ENCODE measurements at regions not wholly inside any gene's neighbourhood (a gene's known extent, or its start where the extent isn't known, plus 50 kb on each side); places are given as distances from the start of the nearest gene placed in this dataset.

- DNase-seq, result no peak
Measured at GRCh38 chr4:138014590-138015288, 227.4 kb downstream of the SLC7A11 start.

GRCh38 chr4:138013625-138014024 is 228.5 kb downstream of the SLC7A11 start:
- no peak for DNase-seq

GRCh38 chr4:138010639-138011038 is 231.5 kb downstream of the SLC7A11 start:
- DNase-seq, result no peak

- DNase-seq, result no peak
Measured at GRCh38 chr4:138007572-138007971, 234.6 kb downstream of the SLC7A11 start.

GRCh38 chr4:138005486-138005885 is 236.7 kb downstream of the SLC7A11 start:
- no peak for DNase-seq

GRCh38 chr4:138003248-138003647 is 238.9 kb downstream of the SLC7A11 start:
- DNase-seq, result no peak

- no peak for DNase-seq
Measured at GRCh38 chr4:137998666-137999429, 243.3 kb downstream of the SLC7A11 start.

- no peak for DNase-seq
Measured at GRCh38 chr4:137997496-137997895, 244.7 kb downstream of the SLC7A11 start.

- DNase-seq, result no peak
Measured at GRCh38 chr4:137994853-137995252, 247.3 kb downstream of the SLC7A11 start.

GRCh38 chr4:137993232-137993631 is 248.9 kb downstream of the SLC7A11 start:
- DNase-seq, result no peak

- no peak for DNase-seq
Measured at GRCh38 chr4:137981277-137981676, 260.9 kb downstream of the SLC7A11 start.

GRCh38 chr4:137980641-137981040 is 261.5 kb downstream of the SLC7A11 start:
- no peak for DNase-seq

GRCh38 chr4:137979938-137980337 is 262.2 kb downstream of the SLC7A11 start:
- no peak for DNase-seq

- no peak for DNase-seq
Measured at GRCh38 chr4:137968956-137969678, 273.0 kb downstream of the SLC7A11 start.

GRCh38 chr4:137967480-137968190 is 274.5 kb downstream of the SLC7A11 start:
- no peak for DNase-seq

- DNase-seq, result no peak
Measured at GRCh38 chr4:137966504-137966903, 275.6 kb downstream of the SLC7A11 start.

GRCh38 chr4:137961051-137961438 is 281.1 kb downstream of the SLC7A11 start:
- DNase-seq, result no peak

GRCh38 chr4:137960371-137961050 is 281.6 kb downstream of the SLC7A11 start:
- DNase-seq, result no peak

GRCh38 chr4:137957806-137958205 is 284.3 kb downstream of the SLC7A11 start:
- DNase-seq, result no peak

- DNase-seq, result no peak
Measured at GRCh38 chr4:137956256-137956655, 285.9 kb downstream of the SLC7A11 start.

- DNase-seq, result no peak
Measured at GRCh38 chr4:137955595-137955994, 286.6 kb downstream of the SLC7A11 start.

- no peak for DNase-seq
Measured at GRCh38 chr4:137952116-137952515, 290.0 kb downstream of the SLC7A11 start.

GRCh38 chr4:137950286-137950685 is 291.9 kb downstream of the SLC7A11 start:
- DNase-seq, result no peak
